ENCODE measurements at regions not wholly inside any gene's neighbourhood (a gene's known extent, or its start where the extent isn't known, plus 50 kb on each side); places are given as distances from the start of the nearest gene placed in this dataset.

DNA sequence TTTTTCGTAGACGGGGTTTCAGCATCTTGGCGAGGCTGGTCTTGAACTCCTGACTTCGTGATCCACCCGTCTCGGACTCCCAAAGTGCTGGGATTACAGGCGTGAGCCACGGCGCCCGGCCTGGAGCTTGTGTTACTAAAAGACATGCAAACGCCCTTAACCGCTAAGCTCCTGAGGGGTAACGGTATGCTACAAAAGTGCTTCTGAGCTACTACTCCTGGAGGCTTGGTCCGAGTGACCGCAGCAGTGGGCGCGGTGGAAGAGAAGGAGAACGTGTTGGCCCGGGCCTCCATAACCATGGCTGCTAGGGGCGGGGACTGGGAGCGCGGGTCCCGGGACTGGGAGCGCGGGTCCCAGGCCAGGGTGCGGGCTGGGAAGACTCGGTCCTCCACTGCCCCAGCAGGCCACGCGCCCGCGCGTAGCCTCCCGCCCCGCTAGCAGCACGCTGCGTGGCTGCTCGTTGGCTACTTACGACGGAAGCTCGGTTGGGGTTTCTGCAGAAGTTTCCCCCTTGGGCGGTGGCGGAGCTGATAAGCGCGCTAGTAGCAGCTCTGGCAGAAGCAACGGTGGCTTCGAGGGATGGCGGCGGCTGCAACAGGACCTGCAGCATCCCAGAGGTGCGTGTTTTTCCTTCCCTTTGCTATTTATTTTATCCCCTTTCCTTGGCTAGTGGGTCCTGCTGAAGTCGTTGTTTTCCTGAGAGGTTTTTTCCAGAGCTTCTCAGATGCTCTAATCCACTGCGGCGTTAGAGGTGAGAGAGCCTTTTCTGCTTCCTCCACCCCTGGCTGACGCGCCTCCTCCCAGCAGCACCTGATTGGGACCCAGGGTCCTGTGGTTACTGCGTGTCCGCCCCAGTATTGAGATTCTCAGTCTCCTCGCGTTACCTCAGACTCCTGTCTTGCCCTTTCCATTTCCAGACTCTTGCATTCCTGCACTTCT, 69.2 kb upstream of the CCDC180 start (continued):
- TF ChIP-seq JUND (IDR thresholded peaks at IDR 0.05; ENCODE audit: low read length), result no peak
- TF ChIP-seq KDM5A (IDR thresholded peaks at IDR 0.05; ENCODE audit: low read length), result no peak
- TF ChIP-seq POLR2A (IDR thresholded peaks at IDR 0.05; ENCODE audit: control extremely low read depth in 1 of 2, low read depth in 2 of 2, low read length in 2 of 2), result peak in 1 of 2 experiments; percentile 86; a peak in 2 of 3 replicates

Data from H1 (cell line).